Glutamatergic neuron (in vitro differentiated cells): ENCODE measurements at regions not wholly inside any gene's neighbourhood (a gene's known extent, or its start where the extent isn't known, plus 50 kb on each side); places are given as distances from the start of the nearest gene placed in this dataset.

ENCODE experiments used
- DNase-seq: peaks from one replicate; pipeline ENCODE4 v3.0.0; 2022
- H3K27ac Mint-ChIP-seq: one replicate; pipeline ENCODE4 v1.8.0; 2020; ENCODE audit warnings: mild to moderate bottlenecking, mixed read lengths, inconsistent platforms; ENCODE audit not compliant: unreplicated experiment
- H3K27me3 Mint-ChIP-seq: one replicate; pipeline ENCODE4 v1.8.0; 2020; ENCODE audit warnings: mild to moderate bottlenecking, moderate library complexity, mixed read lengths, inconsistent platforms; ENCODE audit not compliant: unreplicated experiment
- H3K36me3 Mint-ChIP-seq: one replicate; pipeline ENCODE4 v1.8.0; 2020; ENCODE audit warnings: mild to moderate bottlenecking, mixed read lengths, inconsistent platforms; ENCODE audit not compliant: unreplicated experiment
- H3K4me1 Mint-ChIP-seq: one replicate; pipeline ENCODE4 v1.8.0; 2020; ENCODE audit warnings: mild to moderate bottlenecking, low read depth, mixed read lengths, inconsistent platforms; ENCODE audit not compliant: unreplicated experiment
- H3K4me3 Mint-ChIP-seq: one replicate; pipeline ENCODE4 v1.8.0; 2020; ENCODE audit warnings: mild to moderate bottlenecking, mixed read lengths, inconsistent platforms; ENCODE audit not compliant: unreplicated experiment
- H3K9me3 Mint-ChIP-seq: one replicate; pipeline ENCODE4 v1.8.0; 2020; ENCODE audit warnings: mild to moderate bottlenecking, moderate library complexity, mixed read lengths, inconsistent platforms; ENCODE audit not compliant: unreplicated experiment
- CTCF ChIP-seq: fragments of 200-600 bp; sonication (generic); IDR thresholded peaks from one replicate; pipeline ENCODE4 v1.5.0; 2021; ENCODE audit not compliant: partially characterized antibody, unreplicated experiment

- no peak overlapping the region for H3K27ac Mint-ChIP-seq
- H3K27me3 Mint-ChIP-seq, result peaks cover 5% of the 10 kb centered on the region
- H3K4me1 Mint-ChIP-seq, result no peaks in the 10 kb centered on the region
- H3K4me3 Mint-ChIP-seq, result no peak overlapping the region
- H3K36me3 Mint-ChIP-seq, result peaks cover 16% of the 10 kb centered on the region
- peaks cover 27% of the 10 kb centered on the region for H3K9me3 Mint-ChIP-seq
- no peak for TF ChIP-seq CTCF
- no peak for DNase-seq
Measured at GRCh38 chr22:48974443-48975315, 853.0 kb downstream of the BRD1 start.

GRCh38 chr22:48973694-48974041 lies 854.0 kb downstream of the BRD1 start:
- Mint-ChIP-seq H3K4me3 (no peak overlapping the region), H3K27me3 (peaks cover 5% of the 10 kb centered on the region), H3K27ac (no peak overlapping the region), H3K9me3 (peaks cover 25% of the 10 kb centered on the region), H3K4me1 (no peaks in the 10 kb centered on the region), H3K36me3 (peaks cover 16% of the 10 kb centered on the region)
- TF ChIP-seq CTCF, result no peak
- no peak for DNase-seq

- H3K9me3 Mint-ChIP-seq, result peaks cover 23% of the 10 kb centered on the region
Measured at GRCh38 chr22:48972979-48973693, 854.5 kb downstream of the BRD1 start.

GRCh38 chr22:48968201-48968959 lies 859.3 kb downstream of the BRD1 start:
- Mint-ChIP-seq H3K36me3 (no peaks in the 10 kb centered on the region), H3K4me1 (no peaks in the 10 kb centered on the region), H3K4me3 (no peak overlapping the region), H3K9me3 (peaks cover 12% of the 10 kb centered on the region), H3K27ac (no peak overlapping the region), H3K27me3 (no peaks in the 10 kb centered on the region)
- no peak for TF ChIP-seq CTCF
- DNase-seq, result no peak

More at GRCh38 chr22:48972979-48973693, 854.5 kb downstream of the BRD1 start:
- Mint-ChIP-seq H3K4me1 (no peaks in the 10 kb centered on the region), H3K36me3 (peaks cover 16% of the 10 kb centered on the region), H3K4me3 (no peak overlapping the region), H3K27ac (no peak overlapping the region), H3K27me3 (peaks cover 4% of the 10 kb centered on the region)
- TF ChIP-seq CTCF, result no peak
- no peak for DNase-seq
